GM23248 (cell line): ENCODE measurements at regions not wholly inside any gene's neighbourhood (a gene's known extent, or its start where the extent isn't known, plus 50 kb on each side); places are given as distances from the start of the nearest gene placed in this dataset. TPM values are rescaled to one million over a fixed set of nuclear protein-coding genes. Genes with fewer than 3 reads are reported as not detected.
A peak's percentile ranks its signal among the peaks of the same experiment; 100 is the strongest.

Experiments
- DNase-seq: peaks from one replicate; pipeline ENCODE4 v3.0.0-alpha.2; 2015
- H2AFZ ChIP-seq: fragments of 200-600 bp; sonication (generic); 2 replicates; pipeline ENCODE4 v1.6.1; 2016; ENCODE audit warnings: antibody characterized with exemption
- H3F3A ChIP-seq: fragments of 200-600 bp; sonication (generic); 2 replicates; pipeline ENCODE4 v1.6.1; 2016; ENCODE audit warnings: mild to moderate bottlenecking, antibody characterized with exemption, mixed run types; ENCODE audit not compliant: insufficient read depth
- H3K27ac ChIP-seq: fragments of 200-600 bp; sonication (generic); 2 replicates; pipeline ENCODE4 v1.5.1; 2016; ENCODE audit warnings: mild to moderate bottlenecking
- H3K27me3 ChIP-seq: fragments of 200-600 bp; sonication (generic); replicated peaks from 2 replicates; pipeline ENCODE4 v1.6.1; 2016; ENCODE audit warnings: mild to moderate bottlenecking; ENCODE audit not compliant: insufficient read depth
- H3K36me3 ChIP-seq: fragments of 200-600 bp; sonication (generic); 2 replicates; pipeline ENCODE4 v1.6.1; 2016; ENCODE audit warnings: low read depth, mild to moderate bottlenecking
- H3K4me1 ChIP-seq: fragments of 200-600 bp; sonication (generic); 2 replicates; pipeline ENCODE4 v1.6.1; 2016; ENCODE audit warnings: mild to moderate bottlenecking; ENCODE audit not compliant: insufficient read depth
- H3K4me2 ChIP-seq: fragments of 200-600 bp; sonication (generic); one replicate; pipeline ENCODE4 v1.6.1; 2016; ENCODE audit warnings: mild to moderate bottlenecking; ENCODE audit not compliant: unreplicated experiment
- H3K4me3 ChIP-seq: fragments of 200-600 bp; sonication (generic); 2 replicates; pipeline ENCODE4 v1.5.1; 2016; ENCODE audit warnings: mild to moderate bottlenecking
- H3K79me2 ChIP-seq: fragments of 200-600 bp; sonication (generic); 2 replicates; pipeline ENCODE4 v1.6.1; 2016; ENCODE audit warnings: mild to moderate bottlenecking; ENCODE audit not compliant: insufficient read depth
- H3K9ac ChIP-seq: fragments of 200-600 bp; sonication (generic); 2 replicates; pipeline ENCODE4 v1.6.1; 2016; ENCODE audit warnings: mild to moderate bottlenecking
- H3K9me2 ChIP-seq: fragments of 200-600 bp; sonication (generic); 2 replicates; pipeline ENCODE4 v1.6.1; 2016; ENCODE audit warnings: mixed run types, mild to moderate bottlenecking, moderate library complexity; ENCODE audit not compliant: insufficient read depth
- H3K9me3 ChIP-seq: fragments of 200-600 bp; sonication (generic); one replicate; pipeline ENCODE4 v1.6.1; 2017; ENCODE audit warnings: low read depth
- H4K20me1 ChIP-seq: fragments of 200-600 bp; sonication (generic); 2 replicates; pipeline ENCODE4 v1.6.0; 2016; ENCODE audit not compliant: insufficient read depth
- EZH2 ChIP-seq: fragments of 200-600 bp; sonication (generic); IDR thresholded peaks from 2 replicates; pipeline ENCODE4 v1.6.1; 2018; ENCODE audit warnings: antibody characterized with exemption, mild to moderate bottlenecking; ENCODE audit not compliant: insufficient read depth, poor library complexity, severe bottlenecking
- EZH2phosphoT487 ChIP-seq: fragments of 200-600 bp; sonication (generic); IDR thresholded peaks from 2 replicates; pipeline ENCODE4 v1.6.1; 2018; ENCODE audit warnings: antibody characterized with exemption, moderate library complexity, mild to moderate bottlenecking, low read depth; ENCODE audit not compliant: insufficient read depth
- WGBS, 2 experiments: methylation state at CpG; one replicate each; pipeline ENCODE4 v1.1.6; 2015 to 2017; ENCODE audit warnings: low lambda C conversion rate in 2 of 2, low coverage in 1 of 2; ENCODE audit errors: missing lambda C conversion rate in 2 of 2; 5-methylcytosine and 5-hydroxymethylcytosine counted together
- in situ Hi-C: fragments of 300-500 bp; cut with MboI; formaldehyde crosslinking; loops from 2 replicates; pipeline ENCODE4 v1.15.0; 2020
- small RNA-seq: library from RNA; depleted of rRNA; stranded (forward); fragments of <200 nt; gene quantifications from one replicate; pipeline ENCODE3, GENCODE V24; 2014; ENCODE audit warnings: low read depth, low replicate concordance

DNA sequence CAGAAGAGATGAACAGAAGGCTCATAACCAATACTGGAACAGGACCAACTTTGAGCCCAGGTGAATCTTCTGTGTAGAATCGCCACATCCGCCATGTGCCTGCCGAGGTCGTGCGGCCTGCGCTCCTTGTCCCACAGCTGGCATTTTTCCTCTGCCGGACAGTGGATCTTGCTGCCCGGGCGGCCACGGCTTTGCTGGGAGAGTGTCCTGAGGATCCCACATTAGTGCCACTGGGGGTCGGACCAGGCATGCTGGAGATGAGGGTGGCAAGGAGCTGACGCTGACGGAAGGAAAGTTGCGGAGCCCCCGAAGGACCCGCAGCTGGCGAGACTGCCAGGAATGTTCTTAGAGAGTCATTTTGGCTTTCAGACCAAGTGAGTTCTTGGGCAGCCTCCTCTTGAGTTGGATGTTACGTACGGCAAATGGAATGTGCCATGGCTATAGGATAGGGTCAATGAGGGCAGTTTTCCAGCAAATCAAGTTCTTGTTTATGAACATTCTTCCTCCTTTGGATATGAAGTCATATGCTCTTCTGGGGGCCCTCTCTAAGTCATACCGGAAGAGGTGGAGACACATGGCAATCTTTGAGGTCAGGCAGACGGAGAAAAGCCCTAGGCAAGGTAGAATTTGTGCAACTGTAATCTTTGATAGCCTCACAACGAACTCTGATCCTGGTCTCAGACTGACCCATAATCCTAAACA lies 57.4 kb upstream of the NUP160 start:
- H3K9me3 ChIP-seq: no peaks in the 10 kb centered on the region
- no peaks in the 10 kb centered on the region for H3K4me1 ChIP-seq
- H3K79me2 ChIP-seq: no peaks in the 10 kb centered on the region
- no peak overlapping the region for H3K4me3 ChIP-seq
- TF ChIP-seq EZH2phosphoT487 (no peak), EZH2 (no peak)
- no peaks in the 10 kb centered on the region for H3F3A ChIP-seq
- no peaks in the 10 kb centered on the region for H3K9me2 ChIP-seq
- DNase-seq: no peak
- in situ Hi-C loops: no loop called here
- WGBS, 2 experiments: 90% methylated on average over 22 of the region's 22 CpGs
- H3K9ac ChIP-seq: no peak overlapping the region
- H3K27me3 ChIP-seq: no peaks in the 10 kb centered on the region
- no peaks in the 10 kb centered on the region for H3K36me3 ChIP-seq
- no peak overlapping the region for H2AFZ ChIP-seq
- no peak overlapping the region for H3K27ac ChIP-seq
- H3K4me2 ChIP-seq: no peak overlapping the region
- no peaks in the 10 kb centered on the region for H4K20me1 ChIP-seq

DNA sequence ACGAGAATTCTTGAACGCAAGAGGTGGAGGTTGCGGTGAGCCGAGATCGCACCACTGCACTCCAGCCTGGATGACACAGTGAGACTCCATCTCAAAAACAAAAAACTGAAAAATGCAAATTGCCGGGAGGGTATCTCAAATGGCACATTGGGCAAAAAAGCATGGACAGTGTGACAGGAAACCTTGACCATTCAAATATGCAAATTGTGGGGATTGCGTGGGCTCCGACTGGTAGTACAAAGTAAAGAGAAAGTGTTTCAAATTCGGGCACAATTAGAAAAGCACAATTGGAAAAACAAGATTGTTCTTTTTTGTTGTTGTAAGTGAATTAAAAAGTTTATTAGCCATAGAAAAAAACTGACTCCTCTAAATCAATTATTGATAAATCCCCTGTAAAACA lies 56.7 kb upstream of the NUP160 start:
- Histone ChIP-seq H3K9ac (no peak overlapping the region), H4K20me1 (no peaks in the 10 kb centered on the region), H3K9me3 (no peaks in the 10 kb centered on the region), H3K4me3 (no peak overlapping the region), H3K36me3 (no peaks in the 10 kb centered on the region), H3K9me2 (no peaks in the 10 kb centered on the region), H3K79me2 (no peaks in the 10 kb centered on the region), H3F3A (no peaks in the 10 kb centered on the region), H3K4me1 (no peaks in the 10 kb centered on the region), H2AFZ (no peak overlapping the region), H3K4me2 (no peak overlapping the region), H3K27ac (no peak overlapping the region), H3K27me3 (no peaks in the 10 kb centered on the region)
- 92 to 94% methylated on average over 9 of the region's 9 CpGs for WGBS, 2 experiments
- no peak for DNase-seq
- TF ChIP-seq EZH2phosphoT487: no peak
- no peak for TF ChIP-seq EZH2
- in situ Hi-C loops: no loop called here

DNA sequence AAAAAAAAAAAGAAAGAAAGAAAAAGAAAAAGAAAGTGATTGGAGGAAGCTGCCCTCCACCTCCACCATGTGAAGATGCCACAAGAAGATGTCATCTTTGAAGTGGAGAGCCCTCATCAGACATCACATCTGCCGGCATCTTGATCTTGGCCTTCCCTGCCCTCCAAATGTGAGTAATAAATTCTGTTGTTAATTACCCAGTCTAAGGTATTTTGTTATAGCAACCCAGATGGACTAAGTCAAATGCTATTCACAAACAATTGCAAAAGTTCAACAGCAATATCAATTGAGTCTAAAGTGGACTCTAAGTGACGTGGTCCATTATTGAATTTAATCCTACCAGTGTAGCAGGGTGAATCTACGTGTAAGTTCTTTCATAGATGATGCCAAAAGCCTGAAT lies 55.9 kb upstream of the NUP160 start:
- Histone ChIP-seq H3K9me2 (no peaks in the 10 kb centered on the region), H4K20me1 (no peaks in the 10 kb centered on the region), H3K9ac (no peak overlapping the region), H3K79me2 (no peaks in the 10 kb centered on the region), H3K36me3 (no peaks in the 10 kb centered on the region), H3K4me3 (no peak overlapping the region), H3K4me1 (no peaks in the 10 kb centered on the region), H3K4me2 (no peak overlapping the region), H3F3A (no peaks in the 10 kb centered on the region), H2AFZ (no peak overlapping the region), H3K9me3 (no peaks in the 10 kb centered on the region), H3K27ac (no peak overlapping the region), H3K27me3 (no peaks in the 10 kb centered on the region)
- peak; percentile 37 for DNase-seq
- in situ Hi-C loops: no loop called here
- 66 to 67% methylated on average over 3 of the region's 3 CpGs for WGBS, 2 experiments
- no peak for TF ChIP-seq EZH2
- TF ChIP-seq EZH2phosphoT487: no peak

DNA sequence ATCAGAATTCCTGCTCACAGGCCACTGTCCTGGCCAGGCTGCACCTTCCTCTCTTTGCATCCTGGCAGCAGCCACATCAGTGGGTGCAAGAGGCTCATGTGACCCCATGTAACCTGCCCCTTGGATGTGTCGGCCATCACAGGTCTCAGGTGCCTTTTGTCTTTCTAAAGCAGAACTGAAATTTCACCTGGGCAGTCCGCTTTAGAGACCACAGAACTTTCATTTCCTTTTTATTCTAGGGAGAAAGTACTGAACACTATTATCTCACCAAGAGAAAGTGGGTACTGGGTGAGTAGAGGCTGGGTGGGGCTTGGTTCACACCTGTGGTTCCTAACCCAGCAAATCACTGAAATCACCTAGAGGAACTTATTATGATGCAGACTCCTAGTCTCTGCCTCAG lies 51.7 kb upstream of the NUP160 start:
- TF ChIP-seq EZH2: no peak
- no peak for TF ChIP-seq EZH2phosphoT487
- Histone ChIP-seq H3K9me3 (no peaks in the 10 kb centered on the region), H3K9ac (no peak overlapping the region), H3K79me2 (no peaks in the 10 kb centered on the region), H3K4me1 (no peaks in the 10 kb centered on the region), H3F3A (no peaks in the 10 kb centered on the region), H3K27ac (no peak overlapping the region), H2AFZ (no peak overlapping the region), H3K4me3 (no peak overlapping the region), H3K36me3 (no peaks in the 10 kb centered on the region), H3K9me2 (no peaks in the 10 kb centered on the region), H4K20me1 (no peaks in the 10 kb centered on the region), H3K27me3 (no peaks in the 10 kb centered on the region), H3K4me2 (no peak overlapping the region)
- in situ Hi-C loops: no loop called here
- WGBS, 2 experiments: 91 to 97% methylated on average over 2 of the region's 2 CpGs
- no peak for DNase-seq

Small RNA genes in the stretch of these regions (small RNA-seq; reads per million reads assigned to genes)
- not detected for gene AC023232.1
